ENCODE measurements at regions not wholly inside any gene's neighbourhood (a gene's known extent, or its start where the extent isn't known, plus 50 kb on each side); places are given as distances from the start of the nearest gene placed in this dataset.

DNA sequence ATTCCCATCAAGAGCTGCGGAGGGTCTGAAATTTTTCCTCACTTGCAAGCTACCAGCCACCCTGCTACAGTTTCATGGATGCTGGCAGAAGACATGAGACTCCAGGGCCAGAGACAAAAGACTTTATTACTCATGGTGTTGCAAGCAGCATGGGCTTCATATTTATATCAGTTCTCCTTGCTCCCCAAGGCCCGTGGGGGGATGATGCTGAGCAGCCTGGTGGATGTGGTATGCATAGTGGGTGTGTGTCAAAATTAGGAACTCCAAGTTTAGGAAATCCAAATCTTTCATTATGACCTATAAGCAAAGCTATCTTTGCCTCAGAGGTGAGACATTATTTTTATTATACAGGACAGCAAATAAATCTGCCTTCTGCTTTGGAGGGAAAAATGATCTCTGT, 105.7 kb upstream of the ALDH1B1 start:
- Mint-ChIP-seq H3K36me3 (no peaks in the 10 kb centered on the region), H3K4me1 (ENCODE audit: unreplicated experiment) (peaks cover 5% of the 10 kb centered on the region), H3K27me3 (peaks cover 14% of the 10 kb centered on the region), H3K4me3 (no peak overlapping the region), H3K9me3 (peaks cover 9% of the 10 kb centered on the region), H3K27ac (no peak overlapping the region)
- TF ChIP-seq, protein P1, sequence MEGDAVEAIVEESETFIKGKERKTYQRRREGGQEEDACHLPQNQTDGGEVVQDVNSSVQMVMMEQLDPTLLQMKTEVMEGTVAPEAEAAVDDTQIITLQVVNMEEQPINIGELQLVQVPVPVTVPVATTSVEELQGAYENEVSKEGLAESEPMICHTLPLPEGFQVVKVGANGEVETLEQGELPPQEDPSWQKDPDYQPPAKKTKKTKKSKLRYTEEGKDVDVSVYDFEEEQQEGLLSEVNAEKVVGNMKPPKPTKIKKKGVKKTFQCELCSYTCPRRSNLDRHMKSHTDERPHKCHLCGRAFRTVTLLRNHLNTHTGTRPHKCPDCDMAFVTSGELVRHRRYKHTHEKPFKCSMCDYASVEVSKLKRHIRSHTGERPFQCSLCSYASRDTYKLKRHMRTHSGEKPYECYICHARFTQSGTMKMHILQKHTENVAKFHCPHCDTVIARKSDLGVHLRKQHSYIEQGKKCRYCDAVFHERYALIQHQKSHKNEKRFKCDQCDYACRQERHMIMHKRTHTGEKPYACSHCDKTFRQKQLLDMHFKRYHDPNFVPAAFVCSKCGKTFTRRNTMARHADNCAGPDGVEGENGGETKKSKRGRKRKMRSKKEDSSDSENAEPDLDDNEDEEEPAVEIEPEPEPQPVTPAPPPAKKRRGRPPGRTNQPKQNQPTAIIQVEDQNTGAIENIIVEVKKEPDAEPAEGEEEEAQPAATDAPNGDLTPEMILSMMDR (conservative IDR thresholded peaks at IDR 0.05): no peak
- no peak for DNase-seq (ENCODE audit: extremely low spot score, unreplicated experiment)

DNA sequence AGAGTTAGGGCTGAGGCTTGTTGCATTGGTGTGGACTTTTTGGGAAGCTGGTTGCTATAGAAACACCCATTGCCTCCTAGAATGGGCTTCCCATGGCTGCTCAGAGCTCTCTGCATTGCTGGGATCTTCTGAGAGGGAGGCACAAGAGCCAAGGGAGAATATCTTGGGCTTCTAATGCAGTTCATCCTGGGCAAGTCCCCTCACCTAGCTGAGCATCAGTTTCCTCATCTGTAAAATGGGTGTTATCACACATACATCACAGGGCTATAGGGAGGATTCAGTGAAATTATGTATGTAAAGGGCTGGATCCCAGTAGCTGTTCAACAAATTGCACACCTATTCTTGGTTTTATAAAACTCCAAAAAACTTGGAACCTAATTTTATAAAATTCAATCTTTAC, 106.1 kb upstream of the ALDH1B1 start:
- Mint-ChIP-seq H3K27me3 (peaks cover 15% of the 10 kb centered on the region), H3K4me1 (ENCODE audit: unreplicated experiment) (peaks cover 5% of the 10 kb centered on the region), H3K36me3 (no peaks in the 10 kb centered on the region), H3K9me3 (peaks cover 9% of the 10 kb centered on the region), H3K27ac (no peak overlapping the region), H3K4me3 (no peak overlapping the region)
- TF ChIP-seq, protein P1 (conservative IDR thresholded peaks at IDR 0.05): no peak
- DNase-seq (ENCODE audit: extremely low spot score, unreplicated experiment): no peak

DNA sequence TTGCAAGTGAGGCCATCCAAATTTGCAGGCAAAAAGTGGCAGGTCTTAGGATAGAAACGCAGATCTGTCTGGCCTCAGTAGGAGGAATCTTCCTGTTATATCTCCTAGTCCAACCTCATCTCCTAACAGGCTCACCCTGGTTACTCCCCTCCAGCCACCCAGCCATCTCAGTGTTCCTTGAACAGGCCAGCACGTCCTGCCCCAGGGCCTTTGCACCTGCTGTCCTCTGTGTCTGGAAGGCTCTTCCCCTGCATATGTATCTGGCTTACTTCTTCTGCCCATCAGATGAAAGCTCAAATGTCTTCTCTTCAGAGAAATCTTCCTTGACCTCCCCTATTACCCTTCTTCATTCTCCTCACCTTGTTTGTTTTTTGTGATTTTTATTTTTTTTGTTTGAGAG, 107.3 kb upstream of the ALDH1B1 start:
- Mint-ChIP-seq H3K9me3 (peaks cover 2% of the 10 kb centered on the region), H3K4me1 (ENCODE audit: unreplicated experiment) (peaks cover 5% of the 10 kb centered on the region), H3K27ac (no peak overlapping the region), H3K36me3 (no peaks in the 10 kb centered on the region), H3K27me3 (peaks cover 10% of the 10 kb centered on the region), H3K4me3 (no peak overlapping the region)
- DNase-seq (ENCODE audit: extremely low spot score, unreplicated experiment): no peak
- TF ChIP-seq, protein P1 (conservative IDR thresholded peaks at IDR 0.05): no peak

DNA sequence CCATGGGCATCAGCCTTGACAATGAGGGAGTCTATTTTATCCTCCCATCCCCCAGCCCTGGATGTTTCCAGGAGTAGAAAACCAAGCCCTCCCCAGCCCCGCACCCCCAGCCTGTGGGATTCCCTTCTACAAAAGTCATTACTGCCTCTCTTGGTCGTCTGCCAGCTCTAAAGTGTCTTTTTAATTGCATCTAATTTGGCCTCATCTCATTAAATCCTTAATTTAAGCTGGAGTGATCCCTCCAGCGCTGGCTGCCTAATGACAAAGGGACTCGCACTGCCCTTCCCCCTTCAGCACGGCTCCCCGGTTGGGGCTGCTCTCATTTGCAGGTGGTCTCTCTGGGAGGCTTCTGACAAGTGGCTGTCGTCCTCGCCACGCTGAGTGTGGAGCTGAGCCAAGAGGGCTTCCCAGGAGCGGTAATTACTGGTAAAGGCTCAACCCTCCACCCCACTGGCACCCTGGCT, 107.9 kb upstream of the ALDH1B1 start:
- Mint-ChIP-seq H3K4me1 (ENCODE audit: unreplicated experiment) (peaks cover 5% of the 10 kb centered on the region), H3K27me3 (peaks cover 7% of the 10 kb centered on the region), H3K4me3 (no peak overlapping the region), H3K27ac (no peak overlapping the region), H3K9me3 (no peaks in the 10 kb centered on the region), H3K36me3 (no peaks in the 10 kb centered on the region)
- no peak for DNase-seq (ENCODE audit: extremely low spot score, unreplicated experiment)
- TF ChIP-seq, protein P1 (conservative IDR thresholded peaks at IDR 0.05): no peak

DNA sequence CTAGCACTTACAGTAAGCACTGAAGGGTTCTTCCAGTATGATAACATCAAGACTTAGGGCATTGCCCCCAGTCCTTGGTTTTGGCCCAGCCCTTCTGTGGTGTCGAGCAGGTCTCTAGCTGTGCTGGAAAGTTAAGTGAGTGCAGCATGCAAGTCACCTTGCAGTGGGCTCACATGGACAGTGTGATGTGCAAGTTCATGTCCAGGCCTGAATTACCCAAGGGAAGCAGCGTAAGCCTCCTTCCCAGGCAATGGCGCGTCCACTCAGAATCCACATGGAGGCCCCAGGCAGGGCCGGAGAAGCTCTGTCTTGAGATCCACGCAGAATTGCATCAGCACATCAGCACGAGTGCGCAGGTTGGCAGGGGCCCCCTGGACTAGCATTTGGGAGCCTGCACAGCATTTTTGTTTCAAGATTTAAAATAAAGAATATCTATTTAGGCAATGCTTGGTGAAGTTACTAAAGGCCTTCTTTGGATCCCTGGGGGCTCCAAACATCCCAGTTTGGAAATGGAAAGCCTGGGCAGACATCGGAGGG, 108.4 kb upstream of the ALDH1B1 start:
- H3K36me3 Mint-ChIP-seq: no peaks in the 10 kb centered on the region
- H3K27ac Mint-ChIP-seq: no peak overlapping the region
- peaks cover 5% of the 10 kb centered on the region for H3K4me1 Mint-ChIP-seq (ENCODE audit: unreplicated experiment)
- H3K9me3 Mint-ChIP-seq: no peaks in the 10 kb centered on the region
- peaks cover 11% of the 10 kb centered on the region for H3K27me3 Mint-ChIP-seq
- TF ChIP-seq, protein P1 (conservative IDR thresholded peaks at IDR 0.05): no peak
- DNase-seq (ENCODE audit: extremely low spot score, unreplicated experiment): no peak
- H3K4me3 Mint-ChIP-seq: no peak overlapping the region

DNA sequence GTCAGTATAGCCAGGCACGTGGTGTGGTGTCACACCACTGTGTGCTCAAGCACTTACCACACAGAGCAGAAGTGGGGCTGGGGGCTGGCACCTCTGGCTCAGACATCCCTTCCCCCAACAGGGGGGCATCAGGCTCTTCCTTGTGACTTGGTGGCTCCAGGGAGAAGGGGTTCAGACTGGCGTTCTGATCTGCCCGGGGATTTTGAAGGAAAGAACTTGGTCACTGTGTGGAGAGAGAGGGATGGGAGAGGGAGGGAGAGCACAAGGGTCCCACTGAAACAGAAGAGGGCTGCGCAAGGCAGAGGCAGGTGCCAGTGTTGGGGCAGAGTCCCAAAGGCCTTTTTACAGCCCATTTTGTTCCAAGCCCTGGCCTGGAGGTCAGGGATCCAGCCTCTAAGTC, 109.7 kb upstream of the ALDH1B1 start:
- no peaks in the 10 kb centered on the region for H3K9me3 Mint-ChIP-seq

More for the DNA sequence above, 109.7 kb upstream of the ALDH1B1 start:
- DNase-seq (ENCODE audit: extremely low spot score, unreplicated experiment): no peak
- Mint-ChIP-seq H3K4me1 (ENCODE audit: unreplicated experiment) (peaks cover 5% of the 10 kb centered on the region), H3K27me3 (peaks cover 11% of the 10 kb centered on the region), H3K36me3 (no peaks in the 10 kb centered on the region), H3K4me3 (no peak overlapping the region), H3K27ac (no peak overlapping the region)
- TF ChIP-seq, protein P1 (conservative IDR thresholded peaks at IDR 0.05): no peak

Measured in type B pancreatic cell (in vitro differentiated cells).